ENCODE measurements at regions not wholly inside any gene's neighbourhood (a gene's known extent, or its start where the extent isn't known, plus 50 kb on each side); places are given as distances from the start of the nearest gene placed in this dataset.
"Not testable (repeated sequence)": the region's sequence is repeated elsewhere in the genome, so short reads cannot be mapped to it uniquely, and the experiment has no call there.

GRCh38 chr14:71348817-71349216 lies 441.6 kb downstream of the PCNX1 start:
- H3K27ac ChIP-seq, result no peak overlapping the region
- H3K27me3 ChIP-seq, result no peaks in the 10 kb centered on the region
- ATAC-seq, result no peak
- H3K4me3 ChIP-seq, result no peak overlapping the region
- no peaks in the 10 kb centered on the region for H3K36me3 ChIP-seq (replicated peaks in 1 of 2; ENCODE audit: insufficient read depth in 1 of 2, low read depth in 2 of 2)
- H3K9me3 ChIP-seq, result no peaks in the 10 kb centered on the region
- TF ChIP-seq POLR2A (IDR thresholded peaks at IDR 0.05) (no peak), CTCF (IDR thresholded peaks at IDR 0.05) (no peak)
- WGBS, 2 donors, result 97% methylated on average over 4 of the region's 4 CpGs
- DNase-seq, result no peak
- intact Hi-C loops (cut with DNase I), result no loop called here
- no peaks in the 10 kb centered on the region for H3K4me1 ChIP-seq

GRCh38 chr14:71354142-71354541 lies 446.9 kb downstream of the PCNX1 start:
- DNase-seq, result no peak
- Histone ChIP-seq H3K4me3 (no peak overlapping the region), H3K4me1 (peaks cover 7% of the 10 kb centered on the region), H3K36me3 (replicated peaks in 1 of 2; ENCODE audit: insufficient read depth in 1 of 2, low read depth in 2 of 2) (no peaks in the 10 kb centered on the region), H3K9me3 (no peaks in the 10 kb centered on the region), H3K27me3 (no peaks in the 10 kb centered on the region), H3K27ac (no peak overlapping the region)
- WGBS, 2 donors, result 97 to 99% methylated on average over 8 of the region's 8 CpGs
- intact Hi-C loops (cut with DNase I), result no loop called here
- no peak for ATAC-seq
- TF ChIP-seq CTCF (IDR thresholded peaks at IDR 0.05) (no peak), POLR2A (IDR thresholded peaks at IDR 0.05) (no peak)

GRCh38 chr14:71354801-71355200 lies 447.5 kb downstream of the PCNX1 start:
- no peak overlapping the region for H3K4me3 ChIP-seq
- H3K4me1 ChIP-seq, result peaks cover 7% of the 10 kb centered on the region
- no peaks in the 10 kb centered on the region for H3K36me3 ChIP-seq (replicated peaks in 1 of 2; ENCODE audit: insufficient read depth in 1 of 2, low read depth in 2 of 2)
- ATAC-seq (no peak), DNase-seq (no peak)
- peak overlapping the region in 2 of 4 donors; percentile 42 for H3K27ac ChIP-seq
- H3K27me3 ChIP-seq, result no peaks in the 10 kb centered on the region
- 76% methylated on average over 5 of the region's 5 CpGs for WGBS, 2 donors
- no peak for TF ChIP-seq POLR2A (IDR thresholded peaks at IDR 0.05)
- H3K9me3 ChIP-seq, result no peaks in the 10 kb centered on the region
- intact Hi-C loops (cut with DNase I), result no loop called here

- TF ChIP-seq CTCF (IDR thresholded peaks at IDR 0.05), result no peak
- TF ChIP-seq POLR2A (IDR thresholded peaks at IDR 0.05), result no peak
- Histone ChIP-seq H3K27ac (peak overlapping the region in 3 of 4 donors; percentile 7 to 42 (median 42)), H3K27me3 (no peaks in the 10 kb centered on the region), H3K9me3 (no peaks in the 10 kb centered on the region), H3K4me1 (peaks cover 7% of the 10 kb centered on the region), H3K36me3 (replicated peaks in 1 of 2; ENCODE audit: insufficient read depth in 1 of 2, low read depth in 2 of 2) (no peaks in the 10 kb centered on the region), H3K4me3 (no peak overlapping the region)
- 11 to 13% methylated on average over 5 of the region's 5 CpGs for WGBS, 2 donors
- ATAC-seq, result peak; percentile 52
- intact Hi-C loops (cut with DNase I), result no loop called here
- peak in 3 of 4 donors; percentile 31 to 47 (median 43) for DNase-seq
These were observed 448.3 kb downstream of the PCNX1 start for GRCh38 chr14:71355324-71356201.

GRCh38 chr14:71358209-71358931 lies 451.1 kb downstream of the PCNX1 start:
- Histone ChIP-seq H3K4me3 (no peak overlapping the region), H3K36me3 (replicated peaks in 1 of 2; ENCODE audit: insufficient read depth in 1 of 2, low read depth in 2 of 2) (no peaks in the 10 kb centered on the region), H3K27ac (no peak overlapping the region), H3K4me1 (peaks cover 7% of the 10 kb centered on the region), H3K27me3 (no peaks in the 10 kb centered on the region), H3K9me3 (no peaks in the 10 kb centered on the region)
- DNase-seq, result no peak
- intact Hi-C loops (cut with DNase I), result no loop called here
- TF ChIP-seq POLR2A (IDR thresholded peaks at IDR 0.05), result no peak
- 85 to 86% methylated on average over 6 of the region's 6 CpGs for WGBS, 2 donors
- no peak for ATAC-seq

- ATAC-seq; H3K9me3 ChIP-seq; DNase-seq; H3K36me3 ChIP-seq (replicated peaks in 1 of 2; ENCODE audit: insufficient read depth in 1 of 2, low read depth in 2 of 2); intact Hi-C loops (cut with DNase I); H3K27me3 ChIP-seq; H3K27ac ChIP-seq; H3K4me1 ChIP-seq; H3K4me3 ChIP-seq: not testable (repeated sequence)
- 96 to 99% methylated on average over 4 of the region's 4 CpGs for WGBS, 2 donors
These were observed 451.7 kb downstream of the PCNX1 start for GRCh38 chr14:71358932-71359421.

Measured in body of pancreas (tissue), 4 donors.